ENCODE measurements at regions not wholly inside any gene's neighbourhood (a gene's known extent, or its start where the extent isn't known, plus 50 kb on each side); places are given as distances from the start of the nearest gene placed in this dataset.

- Histone ChIP-seq H3K79me1 (ENCODE audit: low read depth in 1 of 2, low read length in 2 of 2) (no peaks in the 10 kb centered on the region), H3K27me3 (ENCODE audit: control insufficient read depth, insufficient read depth, low read length) (no peaks in the 10 kb centered on the region), H4K20me1 (ENCODE audit: insufficient read depth, low read length) (no peaks in the 10 kb centered on the region), H4K5ac (ENCODE audit: low read depth, low read length) (no peak overlapping the region), H2AK9ac (replicated peaks; ENCODE audit: low read depth, low read length, poor library complexity) (no peak overlapping the region), H4K8ac (ENCODE audit: low read depth in 2 of 2, low read length in 2 of 2) (no peak overlapping the region), H3K23ac (ENCODE audit: low read depth, low read length) (no peak overlapping the region), H2AK5ac (ENCODE audit: low read depth, low read length) (no peak overlapping the region), H3K56ac (ENCODE audit: extremely low read depth, insufficient read depth, low read length) (no peak overlapping the region), H2BK15ac (ENCODE audit: low read depth, low read length) (no peak overlapping the region), H3K4ac (ENCODE audit: low read depth, low read length) (no peak overlapping the region), H3K36me3 (ENCODE audit: control insufficient read depth, insufficient read depth, low read length) (no peaks in the 10 kb centered on the region), H3K4me1 (ENCODE audit: control insufficient read depth, insufficient read depth, low read length) (no peaks in the 10 kb centered on the region), H4K91ac (ENCODE audit: insufficient read depth, low read depth, low read length) (no peak overlapping the region), H3K9ac (ENCODE audit: low read depth, low read length) (no peak overlapping the region), H3K27ac (ENCODE audit: insufficient read depth, low read length) (no peak overlapping the region), H3K14ac (replicated peaks; ENCODE audit: low read depth, low read length) (no peak overlapping the region), H2BK5ac (ENCODE audit: low read depth, low read length, poor library complexity, severe bottlenecking) (no peak overlapping the region), H3K9me3 (ENCODE audit: control insufficient read depth, insufficient read depth, low read length) (peaks cover 22% of the 10 kb centered on the region), H3K18ac (ENCODE audit: low read depth, low read length) (no peak overlapping the region), H2BK120ac (ENCODE audit: low read depth, low read length) (no peak overlapping the region), H2BK20ac (ENCODE audit: low read depth, low read length) (no peak overlapping the region), H3K4me3 (ENCODE audit: insufficient read depth, low read depth, low read length) (no peak overlapping the region), H3K9me1 (ENCODE audit: insufficient read depth, low read length) (no peaks in the 10 kb centered on the region), H2AFZ (replicated peaks; ENCODE audit: low read length, poor library complexity) (no peak overlapping the region), H3K4me2 (ENCODE audit: low read depth, low read length) (no peak overlapping the region)
- 73% methylated on average over 3 of the region's 4 CpGs; no CpG with 5 or more reads in 1 of the 2 experiments for WGBS, 2 experiments (ENCODE audit: extremely low coverage in 2 of 2, insufficient read length in 1 of 2)
- DNase-seq (no peak), ATAC-seq (ENCODE audit: low read depth) (no peak)
- ChIA-PET CTCF (no interaction called here), POLR2A (ENCODE audit: unreplicated experiment) (no interaction called here)
- dilution Hi-C loops (cut with HindIII; ENCODE audit: low sequenced_read_pairs, unreplicated experiment): no loop called here
- intact Hi-C loops (cut with micrococcal nuclease): no loop called here
- in situ Hi-C loops (cut with MboI; ENCODE audit: low sequenced_read_pairs): no loop called here
- no TSS peak for BruUV-seq (replicated peaks)
- no peak for TF ChIP-seq MAFK (IDR thresholded peaks at IDR 0.05; ENCODE audit: low read depth, low read length)
- TF ChIP-seq RFX5 (IDR thresholded peaks at IDR 0.05; ENCODE audit: low read depth, low read length): no peak
- TF ChIP-seq NFE2L2 (IDR thresholded peaks at IDR 0.05; ENCODE audit: low read depth, low read length): no peak
- no peak for TF ChIP-seq POLR2A (IDR thresholded peaks at IDR 0.05; ENCODE audit: low read depth, low read length)
- TF ChIP-seq FOS (IDR thresholded peaks at IDR 0.05; ENCODE audit: low read depth, low read length): no peak
- no peak for TF ChIP-seq MXI1 (IDR thresholded peaks at IDR 0.05; ENCODE audit: borderline replicate concordance, low read depth, low read length)
Observed at GRCh38 chr14:97077687-97078086, 280.5 kb downstream of the VRK1 start.

Data from IMR-90 (cell line).